ENCODE measurements at regions not wholly inside any gene's neighbourhood (a gene's known extent, or its start where the extent isn't known, plus 50 kb on each side); places are given as distances from the start of the nearest gene placed in this dataset.

DNA sequence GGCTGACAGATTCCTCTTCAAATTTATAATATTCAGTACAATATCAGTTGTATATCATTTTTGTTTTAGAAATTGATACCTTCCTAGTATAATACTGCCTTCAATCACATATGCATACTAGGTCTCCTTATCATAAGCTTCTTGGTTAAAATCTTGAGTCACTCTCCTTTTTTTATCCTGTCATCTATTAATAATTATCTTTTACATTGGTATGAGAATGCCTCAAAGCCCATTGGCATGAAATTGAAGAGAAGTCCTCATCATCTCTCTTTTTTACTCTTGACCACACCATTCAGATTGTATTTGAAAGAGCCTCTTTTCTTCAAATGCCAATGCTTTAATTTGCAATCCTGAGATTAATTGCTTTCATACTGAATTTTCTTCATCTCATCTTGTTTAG, 810.3 kb downstream of the BRINP1 start:
- no peaks in the 10 kb centered on the region for H3K4me1 ChIP-seq (replicated peaks in 1 of 2)
- H3K4me3 ChIP-seq = no peak overlapping the region
- H3K27me3 ChIP-seq = no peaks in the 10 kb centered on the region
- intact Hi-C loops (cut with DNase I) = no loop called here
- H3K27ac ChIP-seq = no peak overlapping the region
- H3K36me3 ChIP-seq (replicated peaks in 1 of 2) = no peaks in the 10 kb centered on the region
- no peaks in the 10 kb centered on the region for H3K9me3 ChIP-seq (replicated peaks in 1 of 3)
- no peak for TF ChIP-seq POLR2A (IDR thresholded peaks at IDR 0.05)
- DNase-seq = no peak

DNA sequence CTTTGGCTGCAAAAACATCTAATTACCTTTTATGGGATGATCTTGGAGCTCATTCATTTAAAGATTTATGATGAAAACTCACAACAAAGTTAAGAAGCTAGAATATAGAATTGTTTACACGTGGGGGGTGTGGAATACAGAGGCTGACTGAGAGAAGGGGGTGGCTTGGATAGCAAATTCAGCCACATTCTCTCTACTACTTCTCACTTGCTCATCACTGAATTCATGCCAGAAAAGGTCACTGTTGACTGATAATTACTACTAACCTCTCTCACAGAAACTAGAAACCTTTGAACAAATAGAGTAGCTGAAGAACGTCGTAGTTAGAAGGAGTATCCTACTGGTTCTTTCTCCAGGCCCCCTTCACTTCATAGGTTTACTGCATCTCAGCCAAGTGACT, 808.2 kb downstream of the BRINP1 start:
- H3K27me3 ChIP-seq = no peaks in the 10 kb centered on the region
- intact Hi-C loops (cut with DNase I) = no loop called here
- 65 to 77% (median 71%) methylated on average over 3 of the region's 3 CpGs for WGBS, 4 donors
- H3K4me1 ChIP-seq (replicated peaks in 1 of 2) = no peaks in the 10 kb centered on the region
- no peak for TF ChIP-seq POLR2A (IDR thresholded peaks at IDR 0.05)
- TF ChIP-seq, protein P1, sequence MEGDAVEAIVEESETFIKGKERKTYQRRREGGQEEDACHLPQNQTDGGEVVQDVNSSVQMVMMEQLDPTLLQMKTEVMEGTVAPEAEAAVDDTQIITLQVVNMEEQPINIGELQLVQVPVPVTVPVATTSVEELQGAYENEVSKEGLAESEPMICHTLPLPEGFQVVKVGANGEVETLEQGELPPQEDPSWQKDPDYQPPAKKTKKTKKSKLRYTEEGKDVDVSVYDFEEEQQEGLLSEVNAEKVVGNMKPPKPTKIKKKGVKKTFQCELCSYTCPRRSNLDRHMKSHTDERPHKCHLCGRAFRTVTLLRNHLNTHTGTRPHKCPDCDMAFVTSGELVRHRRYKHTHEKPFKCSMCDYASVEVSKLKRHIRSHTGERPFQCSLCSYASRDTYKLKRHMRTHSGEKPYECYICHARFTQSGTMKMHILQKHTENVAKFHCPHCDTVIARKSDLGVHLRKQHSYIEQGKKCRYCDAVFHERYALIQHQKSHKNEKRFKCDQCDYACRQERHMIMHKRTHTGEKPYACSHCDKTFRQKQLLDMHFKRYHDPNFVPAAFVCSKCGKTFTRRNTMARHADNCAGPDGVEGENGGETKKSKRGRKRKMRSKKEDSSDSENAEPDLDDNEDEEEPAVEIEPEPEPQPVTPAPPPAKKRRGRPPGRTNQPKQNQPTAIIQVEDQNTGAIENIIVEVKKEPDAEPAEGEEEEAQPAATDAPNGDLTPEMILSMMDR (IDR thresholded peaks at IDR 0.05) = no peak
- no peak overlapping the region for H3K4me3 ChIP-seq
- H3K27ac ChIP-seq = no peak overlapping the region
- DNase-seq = no peak
- H3K36me3 ChIP-seq (replicated peaks in 1 of 2) = no peaks in the 10 kb centered on the region
- no peaks in the 10 kb centered on the region for H3K9me3 ChIP-seq (replicated peaks in 1 of 3)

DNA sequence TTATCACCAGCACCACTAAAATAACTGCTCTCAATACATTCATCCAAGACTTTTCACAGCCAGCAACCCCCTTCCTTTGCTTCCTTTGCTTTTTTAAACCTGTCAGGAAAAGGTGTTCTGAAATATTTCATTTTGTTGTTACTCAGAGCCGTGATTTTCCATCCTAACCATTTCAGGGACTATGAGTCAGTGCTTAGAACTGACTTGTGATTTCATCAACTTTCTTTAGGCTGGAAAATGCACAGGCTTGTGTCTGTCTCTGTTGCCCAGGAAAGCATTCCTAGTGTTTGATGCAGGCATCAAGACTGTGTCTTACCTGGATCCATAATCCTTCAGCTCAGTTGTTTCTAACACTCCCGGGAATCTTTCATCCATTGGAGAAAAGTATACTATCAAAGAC, 805.6 kb downstream of the BRINP1 start:
- 65 to 69% (median 68%) methylated on average over 2 of the region's 2 CpGs for WGBS, 4 donors
- Histone ChIP-seq H3K27me3 (no peaks in the 10 kb centered on the region), H3K9me3 (replicated peaks in 1 of 3) (no peaks in the 10 kb centered on the region), H3K4me1 (replicated peaks in 1 of 2) (no peaks in the 10 kb centered on the region), H3K4me3 (no peak overlapping the region), H3K27ac (no peak overlapping the region), H3K36me3 (replicated peaks in 1 of 2) (no peaks in the 10 kb centered on the region)
- intact Hi-C loops (cut with DNase I) = no loop called here
- DNase-seq = no peak
- TF ChIP-seq, protein P1 (IDR thresholded peaks at IDR 0.05) = no peak
- no peak for TF ChIP-seq POLR2A (IDR thresholded peaks at IDR 0.05)

DNA sequence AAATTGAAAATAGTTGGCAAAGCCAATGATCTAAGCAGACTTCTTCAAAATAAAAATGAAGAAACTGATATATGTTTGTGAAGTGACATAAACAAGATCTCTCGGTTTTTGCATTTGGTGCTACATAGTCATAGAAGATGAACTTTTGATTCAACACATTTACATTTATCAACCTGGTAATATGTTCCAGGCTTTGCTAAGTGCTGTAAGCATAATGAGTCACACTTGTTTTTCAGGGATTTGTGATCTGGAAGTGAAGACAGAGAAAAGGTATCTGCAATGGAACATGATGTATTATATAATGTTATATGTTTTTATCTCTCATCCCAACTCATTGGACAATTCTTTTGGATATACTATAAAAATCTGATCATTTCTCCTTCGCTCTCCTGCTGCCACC, 801.4 kb downstream of the BRINP1 start:
- Histone ChIP-seq H3K4me1 (replicated peaks in 1 of 2) (no peaks in the 10 kb centered on the region), H3K27me3 (no peaks in the 10 kb centered on the region), H3K27ac (no peak overlapping the region), H3K9me3 (replicated peaks in 1 of 3) (no peaks in the 10 kb centered on the region), H3K4me3 (no peak overlapping the region), H3K36me3 (replicated peaks in 1 of 2) (no peaks in the 10 kb centered on the region)
- no peak for TF ChIP-seq POLR2A (IDR thresholded peaks at IDR 0.05)
- TF ChIP-seq, protein P1 (IDR thresholded peaks at IDR 0.05) = no peak
- intact Hi-C loops (cut with DNase I) = no loop called here
- no peak for DNase-seq
- 79 to 87% (median 83%) methylated on average over 2 of the region's 2 CpGs for WGBS, 4 donors

DNA sequence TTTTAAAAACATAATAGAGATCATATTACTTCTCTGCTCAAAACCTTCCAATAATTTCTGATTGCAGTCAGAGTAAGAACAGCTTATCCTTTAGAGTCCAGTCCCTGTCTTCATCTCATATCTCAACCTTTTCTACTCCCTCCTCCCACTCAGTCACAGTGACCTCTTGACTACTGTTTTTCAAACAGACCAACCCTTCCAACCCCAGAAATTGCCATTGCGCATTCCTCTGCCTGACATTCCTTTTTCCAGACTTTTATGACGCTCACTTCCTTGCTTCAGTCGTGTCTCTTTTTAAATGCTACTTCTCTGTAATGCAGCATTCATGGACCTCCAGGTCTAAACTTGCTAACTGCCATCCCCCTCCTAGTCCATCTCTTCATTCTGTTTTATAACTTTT, 800.5 kb downstream of the BRINP1 start:
- H3K27ac ChIP-seq = no peak overlapping the region
- no peaks in the 10 kb centered on the region for H3K9me3 ChIP-seq (replicated peaks in 1 of 3)
- no peak for DNase-seq
- WGBS, 4 donors = 49 to 58% (median 55%) methylated on average over 3 of the region's 3 CpGs
- no peaks in the 10 kb centered on the region for H3K4me1 ChIP-seq (replicated peaks in 1 of 2)
- TF ChIP-seq, protein P1 (IDR thresholded peaks at IDR 0.05) = no peak
- TF ChIP-seq POLR2A (IDR thresholded peaks at IDR 0.05) = no peak
- H3K4me3 ChIP-seq = no peak overlapping the region
- H3K36me3 ChIP-seq (replicated peaks in 1 of 2) = no peaks in the 10 kb centered on the region
- no peaks in the 10 kb centered on the region for H3K27me3 ChIP-seq
- intact Hi-C loops (cut with DNase I) = no loop called here

All from adrenal gland (tissue), 9 donors.